Sigmoid colon (tissue), 6 donors: ENCODE measurements at regions not wholly inside any gene's neighbourhood (a gene's known extent, or its start where the extent isn't known, plus 50 kb on each side); places are given as distances from the start of the nearest gene placed in this dataset.
"Not testable (repeated sequence)": the region's sequence is repeated elsewhere in the genome, so short reads cannot be mapped to it uniquely, and the experiment has no call there.

Experiments used
- DNase-seq: peaks from one replicate; pipeline ENCODE4 v3.0.0-alpha.2; 2019
- H3K27ac ChIP-seq, 4 donors: fragments of 200-600 bp; sonication (generic); one replicate each; pipeline ENCODE4 v1.5.1; 2016 to 2019; ENCODE audit warnings: mild to moderate bottlenecking in 1 of 4
- H3K27me3 ChIP-seq, 3 donors: fragments of 200-600 bp; sonication (generic); one replicate each; pipeline ENCODE4 v1.5.1; 2019; ENCODE audit warnings: mild to moderate bottlenecking in 1 of 3
- H3K36me3 ChIP-seq, 4 donors: fragments of 200-600 bp; sonication (generic); one replicate each; pipeline ENCODE4 v1.5.1; 2016 to 2019
- H3K4me1 ChIP-seq, 4 donors: fragments of 200-600 bp; sonication (generic); one replicate each; pipeline ENCODE4 v1.5.1; 2017 to 2019
- H3K4me3 ChIP-seq, 4 donors: fragments of 200-600 bp; sonication (generic); one replicate each; pipeline ENCODE4 v1.5.1; 2017 to 2019; ENCODE audit warnings: mild to moderate bottlenecking in 2 of 4, moderate library complexity in 1 of 4
- H3K9me3 ChIP-seq, 4 donors: fragments of 200-600 bp in 3 of 4; sonication (generic) in 3 of 4; one replicate each; pipeline versions ENCODE4 v1.5.1 to v1.6.1; 2013 to 2019
- CTCF ChIP-seq, 4 experiments: fragments of 450-650 bp in 3 of 4; fragments of 200-600 bp in 1 of 4; IDR thresholded peaks; one replicate each; pipeline ENCODE4 v1.5.1; 2016 to 2019; ENCODE audit warnings: antibody characterized with exemption in 4 of 4, mild to moderate bottlenecking in 3 of 4, moderate library complexity in 2 of 4
- EP300 ChIP-seq, 4 donors: sonication (generic); formaldehyde crosslinking; IDR thresholded peaks; one replicate each; pipeline ENCODE4 v1.6.1; 2017; ENCODE audit warnings: antibody characterized with exemption in 4 of 4
- POLR2A ChIP-seq, 2 donors: fragments of 450-650 bp; IDR thresholded peaks; one replicate each; pipeline ENCODE4 v1.6.1; 2016; ENCODE audit warnings: antibody characterized with exemption in 2 of 2, mild to moderate bottlenecking in 2 of 2, moderate library complexity in 2 of 2
- POLR2AphosphoS5 ChIP-seq, 4 donors: sonication (generic); formaldehyde crosslinking; IDR thresholded peaks; one replicate each; pipeline ENCODE4 v1.6.1; 2017; ENCODE audit warnings: antibody characterized with exemption in 4 of 4
- WGBS, 2 donors: extraction: QIAGEN DNeasy Blood & Tissue Kit; methylation state at CpG; one replicate each; pipeline ENCODE4 v1.1.7; 2013; 5-methylcytosine and 5-hydroxymethylcytosine counted together
- intact Hi-C: fragments of 100-400 bp; cut with DNase I; formaldehyde crosslinking; loops from one replicate; pipeline ENCODE4 v1.15.1; 2023
- donor health status: healthy with polysubstance abuse.
- donor health status: healthy.

- H3K36me3 ChIP-seq: no peaks in the 10 kb centered on the region
- H3K9me3 ChIP-seq: no peaks in the 10 kb centered on the region
- H3K4me1 ChIP-seq: no peaks in the 10 kb centered on the region
- no peak overlapping the region for H3K27ac ChIP-seq
- 45 to 67% methylated on average over 19 of the region's 19 CpGs for WGBS, 2 donors
- no peak overlapping the region for H3K4me3 ChIP-seq
- no peak for DNase-seq
- TF ChIP-seq CTCF (IDR thresholded peaks at IDR 0.05) (no peak), POLR2A (IDR thresholded peaks at IDR 0.05) (no peak), EP300 (IDR thresholded peaks at IDR 0.05) (no peak), POLR2AphosphoS5 (IDR thresholded peaks at IDR 0.05) (no peak)
- intact Hi-C loops: no loop called here
- H3K27me3 ChIP-seq: peaks cover 0 to 34% (median 0%) of the 10 kb centered on the region in 3 donors
These were observed 191.3 kb downstream of the OR2B2 start for GRCh38 chr6:27720607-27721580.

DNA sequence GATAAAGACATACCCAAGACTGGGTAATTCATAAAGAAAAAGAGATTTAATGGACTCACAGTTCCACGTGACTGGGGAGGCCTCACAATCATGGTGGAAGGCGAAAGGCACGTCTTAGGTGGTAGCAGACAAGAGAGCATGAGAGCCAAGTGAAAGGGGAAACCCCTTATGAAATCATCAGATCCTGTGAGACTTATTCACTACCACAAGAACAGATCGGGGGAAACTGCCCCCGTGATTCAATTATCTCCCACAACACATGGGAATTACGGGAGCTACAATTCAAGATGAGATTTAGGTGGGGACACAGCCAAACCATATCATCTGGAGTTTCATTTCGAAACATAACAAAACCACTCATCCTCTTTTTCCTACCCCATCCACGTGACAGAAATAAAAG lies 193.2 kb downstream of the OR2B2 start:
- 75 to 76% methylated on average over 8 of the region's 8 CpGs for WGBS, 2 donors
- H3K27ac ChIP-seq: not testable (repeated sequence)

GRCh38 chr6:27706431-27706830 lies 205.8 kb downstream of the OR2B2 start:
- intact Hi-C loops: no loop called here
- no peak for TF ChIP-seq POLR2A (IDR thresholded peaks at IDR 0.05)
- Histone ChIP-seq H3K9me3 (no peaks in the 10 kb centered on the region), H3K27me3 (no peaks in the 10 kb centered on the region), H3K36me3 (no peaks in the 10 kb centered on the region), H3K4me3 (no peak overlapping the region), H3K4me1 (no peaks in the 10 kb centered on the region), H3K27ac (no peak overlapping the region)
- WGBS, 2 donors: 91 to 92% methylated on average over 3 of the region's 3 CpGs
- no peak for DNase-seq

More for the DNA sequence above, 193.2 kb downstream of the OR2B2 start:
- H3K4me3 ChIP-seq, H3K4me1 ChIP-seq, DNase-seq, H3K36me3 ChIP-seq, H3K9me3 ChIP-seq, intact Hi-C loops: not testable (repeated sequence)
- peaks cover 0 to 34% (median 0%) of the 10 kb centered on the region in 3 donors for H3K27me3 ChIP-seq

DNA sequence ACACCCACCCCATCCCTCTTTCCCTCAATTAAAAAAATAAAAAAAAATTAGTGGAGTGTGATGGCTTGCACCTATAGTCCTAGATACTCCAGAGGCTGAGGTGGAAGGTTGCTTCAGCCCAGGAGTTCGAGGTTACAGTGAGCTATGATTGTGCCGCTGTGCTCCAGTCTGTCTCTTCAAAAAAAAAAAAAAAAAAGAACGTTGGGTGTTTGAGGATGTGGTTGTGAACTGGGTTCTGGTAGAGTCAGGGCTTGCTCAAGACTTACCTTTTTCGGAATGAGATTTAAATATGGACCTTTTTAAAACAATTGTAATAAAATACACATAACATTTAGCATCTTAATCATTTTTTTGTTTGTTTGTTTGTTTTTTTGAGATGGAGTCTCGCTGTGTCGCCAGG lies 211.9 kb downstream of the OR2B2 start:
- TF ChIP-seq POLR2AphosphoS5 (IDR thresholded peaks at IDR 0.05): no peak
- no peak for TF ChIP-seq CTCF (IDR thresholded peaks at IDR 0.05)
- no peak for TF ChIP-seq POLR2A (IDR thresholded peaks at IDR 0.05)
- TF ChIP-seq EP300 (IDR thresholded peaks at IDR 0.05): no peak
- intact Hi-C loops: no loop called here
- WGBS, 2 donors: 85 to 89% methylated on average over 6 of the region's 6 CpGs

GRCh38 chr6:27694547-27694874 lies 217.7 kb downstream of the OR2B2 start:
- H3K36me3 ChIP-seq: no peaks in the 10 kb centered on the region
- TF ChIP-seq CTCF (IDR thresholded peaks at IDR 0.05) (no peak), EP300 (IDR thresholded peaks at IDR 0.05) (no peak), POLR2A (IDR thresholded peaks at IDR 0.05) (no peak), POLR2AphosphoS5 (IDR thresholded peaks at IDR 0.05) (no peak)
- H3K27ac ChIP-seq: no peak overlapping the region
- no peaks in the 10 kb centered on the region for H3K9me3 ChIP-seq
- H3K27me3 ChIP-seq: peaks cover 0 to 41% (median 22%) of the 10 kb centered on the region in 3 donors
- 32 to 35% methylated on average over 7 of the region's 7 CpGs for WGBS, 2 donors
- DNase-seq: no peak
- peaks cover 0 to 9% (median 0%) of the 10 kb centered on the region in 4 donors for H3K4me1 ChIP-seq
- intact Hi-C loops: no loop called here
- H3K4me3 ChIP-seq: peak overlapping the region in 2 of 4 donors; percentile 26 to 36

More for the DNA sequence above, 211.9 kb downstream of the OR2B2 start:
- Histone ChIP-seq H3K27ac (no peak overlapping the region), H3K4me3 (no peak overlapping the region), H3K36me3 (no peaks in the 10 kb centered on the region), H3K9me3 (no peaks in the 10 kb centered on the region), H3K27me3 (peaks cover 0 to 22% (median 10%) of the 10 kb centered on the region in 3 donors), H3K4me1 (no peaks in the 10 kb centered on the region)
- no peak for DNase-seq
